Prostate gland (tissue), 2 donors: ENCODE measurements at regions not wholly inside any gene's neighbourhood (a gene's known extent, or its start where the extent isn't known, plus 50 kb on each side); places are given as distances from the start of the nearest gene placed in this dataset.

ENCODE experiments used
- POLR2A ChIP-seq: fragments of 450-650 bp; IDR thresholded peaks from one replicate; pipeline ENCODE4 v1.6.1; 2016; ENCODE audit warnings: antibody characterized with exemption, mild to moderate bottlenecking
- TF ChIP-seq, protein P1 (sequence below), 4 experiments: fragments of 200-600 bp in 2 of 4; fragments of 450-650 bp in 2 of 4; sonication (generic) in 2 of 4; IDR thresholded peaks; 1 replicate in 3 of 4; 2 replicates in 1 of 4; pipeline ENCODE4 v1.5.1; 2016 to 2019; ENCODE audit warnings: antibody characterized with exemption in 4 of 4, mild to moderate bottlenecking in 2 of 4, moderate library complexity in 2 of 4

DNA sequence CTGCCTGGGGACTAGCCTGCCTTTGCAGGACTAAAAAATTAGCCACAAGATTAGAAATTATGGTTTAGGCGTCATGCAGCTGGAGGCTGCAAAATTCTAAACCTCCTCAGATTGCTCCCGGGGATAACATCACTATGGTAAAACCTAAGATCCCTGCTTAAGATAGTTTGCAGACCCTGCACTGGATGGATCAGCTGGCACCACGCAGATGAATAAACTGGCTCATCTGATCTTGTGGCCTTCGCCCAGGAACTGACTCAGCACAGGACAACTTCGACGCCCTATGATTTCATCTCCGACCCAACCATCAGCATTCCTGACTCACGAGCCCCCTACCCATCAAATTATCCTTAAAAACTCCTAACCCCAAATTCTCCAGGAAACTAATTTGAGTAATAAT lies 482.4 kb downstream of the SPRY1 start:
- no peak for TF ChIP-seq POLR2A
- TF ChIP-seq, protein P1, sequence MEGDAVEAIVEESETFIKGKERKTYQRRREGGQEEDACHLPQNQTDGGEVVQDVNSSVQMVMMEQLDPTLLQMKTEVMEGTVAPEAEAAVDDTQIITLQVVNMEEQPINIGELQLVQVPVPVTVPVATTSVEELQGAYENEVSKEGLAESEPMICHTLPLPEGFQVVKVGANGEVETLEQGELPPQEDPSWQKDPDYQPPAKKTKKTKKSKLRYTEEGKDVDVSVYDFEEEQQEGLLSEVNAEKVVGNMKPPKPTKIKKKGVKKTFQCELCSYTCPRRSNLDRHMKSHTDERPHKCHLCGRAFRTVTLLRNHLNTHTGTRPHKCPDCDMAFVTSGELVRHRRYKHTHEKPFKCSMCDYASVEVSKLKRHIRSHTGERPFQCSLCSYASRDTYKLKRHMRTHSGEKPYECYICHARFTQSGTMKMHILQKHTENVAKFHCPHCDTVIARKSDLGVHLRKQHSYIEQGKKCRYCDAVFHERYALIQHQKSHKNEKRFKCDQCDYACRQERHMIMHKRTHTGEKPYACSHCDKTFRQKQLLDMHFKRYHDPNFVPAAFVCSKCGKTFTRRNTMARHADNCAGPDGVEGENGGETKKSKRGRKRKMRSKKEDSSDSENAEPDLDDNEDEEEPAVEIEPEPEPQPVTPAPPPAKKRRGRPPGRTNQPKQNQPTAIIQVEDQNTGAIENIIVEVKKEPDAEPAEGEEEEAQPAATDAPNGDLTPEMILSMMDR (IDR thresholded peaks at IDR 0.05) = no peak
